ENCODE measurements at regions not wholly inside any gene's neighbourhood (a gene's known extent, or its start where the extent isn't known, plus 50 kb on each side); places are given as distances from the start of the nearest gene placed in this dataset.

DNA sequence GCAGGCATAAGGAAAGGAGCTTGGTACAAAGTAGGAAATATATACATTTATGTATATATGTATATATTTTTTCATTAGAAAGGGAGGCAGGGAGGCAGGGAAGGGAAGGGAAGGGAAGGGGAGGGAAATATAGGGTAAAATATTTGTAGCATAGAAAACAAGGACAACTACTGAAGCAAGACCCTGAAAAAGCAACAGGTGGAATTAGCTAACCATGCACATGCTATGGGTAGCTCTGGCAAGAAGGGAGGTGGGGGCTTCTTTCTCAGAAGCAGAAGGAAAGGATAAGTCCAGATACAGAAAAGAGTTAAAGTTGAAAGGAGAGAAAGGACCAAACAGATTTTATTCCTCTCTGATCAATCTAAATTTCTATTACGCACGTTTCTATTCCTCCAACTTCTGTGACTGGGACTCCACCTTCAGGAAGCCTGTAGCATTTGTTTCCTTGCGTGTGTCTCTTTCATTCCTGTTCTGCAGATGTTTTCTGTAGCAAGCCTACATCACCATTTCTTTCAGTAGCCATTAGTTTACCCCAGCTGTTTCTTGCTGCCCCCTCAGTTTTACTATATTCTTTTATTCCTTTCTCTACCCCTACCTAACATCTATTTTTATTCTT, 82.9 kb downstream of the OR13H1 start:
- no peak for DNase-seq (ENCODE audit: low read depth)
- no peak overlapping the region for H3K4me3 ChIP-seq (ENCODE audit: low read length)
- TF ChIP-seq, protein P1, sequence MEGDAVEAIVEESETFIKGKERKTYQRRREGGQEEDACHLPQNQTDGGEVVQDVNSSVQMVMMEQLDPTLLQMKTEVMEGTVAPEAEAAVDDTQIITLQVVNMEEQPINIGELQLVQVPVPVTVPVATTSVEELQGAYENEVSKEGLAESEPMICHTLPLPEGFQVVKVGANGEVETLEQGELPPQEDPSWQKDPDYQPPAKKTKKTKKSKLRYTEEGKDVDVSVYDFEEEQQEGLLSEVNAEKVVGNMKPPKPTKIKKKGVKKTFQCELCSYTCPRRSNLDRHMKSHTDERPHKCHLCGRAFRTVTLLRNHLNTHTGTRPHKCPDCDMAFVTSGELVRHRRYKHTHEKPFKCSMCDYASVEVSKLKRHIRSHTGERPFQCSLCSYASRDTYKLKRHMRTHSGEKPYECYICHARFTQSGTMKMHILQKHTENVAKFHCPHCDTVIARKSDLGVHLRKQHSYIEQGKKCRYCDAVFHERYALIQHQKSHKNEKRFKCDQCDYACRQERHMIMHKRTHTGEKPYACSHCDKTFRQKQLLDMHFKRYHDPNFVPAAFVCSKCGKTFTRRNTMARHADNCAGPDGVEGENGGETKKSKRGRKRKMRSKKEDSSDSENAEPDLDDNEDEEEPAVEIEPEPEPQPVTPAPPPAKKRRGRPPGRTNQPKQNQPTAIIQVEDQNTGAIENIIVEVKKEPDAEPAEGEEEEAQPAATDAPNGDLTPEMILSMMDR (conservative IDR thresholded peaks at IDR 0.05; ENCODE audit: low read depth, low read length): no peak

GRCh38 chrX:131630534-131630933, 86.7 kb downstream of the OR13H1 start:
- DNase-seq (ENCODE audit: low read depth): no peak
- TF ChIP-seq, protein P1 (conservative IDR thresholded peaks at IDR 0.05; ENCODE audit: low read depth, low read length): no peak
- H3K4me3 ChIP-seq (ENCODE audit: low read length): no peak overlapping the region

DNA sequence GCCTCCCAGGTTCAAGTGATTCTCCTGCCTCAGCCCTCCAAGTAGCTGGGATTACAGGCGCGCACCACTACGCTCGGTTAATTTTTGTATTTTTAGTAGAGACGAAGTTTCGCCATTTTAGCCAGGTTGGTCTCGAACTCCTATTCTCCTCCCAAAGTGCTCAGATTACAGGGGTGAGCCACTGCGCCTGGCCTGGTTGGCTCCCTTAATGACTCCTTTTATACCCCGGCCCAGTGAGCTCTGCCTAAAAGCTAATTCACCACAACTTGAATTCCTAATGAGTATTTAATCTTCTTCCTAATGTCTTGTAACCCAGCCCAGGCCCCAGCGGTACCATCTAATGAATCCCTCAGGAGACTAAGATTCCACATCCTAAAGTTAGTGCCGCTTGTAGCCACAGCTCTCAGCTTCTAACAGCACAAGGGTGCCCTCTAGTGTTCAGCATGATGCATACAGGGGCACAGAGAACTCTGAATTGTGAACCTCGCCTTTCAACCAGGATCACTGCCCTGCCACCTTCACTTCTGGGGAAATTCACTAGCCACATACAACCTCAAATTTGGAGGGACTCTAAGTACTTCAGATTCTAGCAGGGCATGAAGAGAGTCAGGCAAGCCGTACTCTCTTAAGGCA, 89.5 kb downstream of the OR13H1 start:
- no peak for DNase-seq (ENCODE audit: low read depth)
- H3K4me3 ChIP-seq (ENCODE audit: low read length): no peak overlapping the region
- TF ChIP-seq, protein P1 (conservative IDR thresholded peaks at IDR 0.05; ENCODE audit: low read depth, low read length): peak; percentile 85

DNA sequence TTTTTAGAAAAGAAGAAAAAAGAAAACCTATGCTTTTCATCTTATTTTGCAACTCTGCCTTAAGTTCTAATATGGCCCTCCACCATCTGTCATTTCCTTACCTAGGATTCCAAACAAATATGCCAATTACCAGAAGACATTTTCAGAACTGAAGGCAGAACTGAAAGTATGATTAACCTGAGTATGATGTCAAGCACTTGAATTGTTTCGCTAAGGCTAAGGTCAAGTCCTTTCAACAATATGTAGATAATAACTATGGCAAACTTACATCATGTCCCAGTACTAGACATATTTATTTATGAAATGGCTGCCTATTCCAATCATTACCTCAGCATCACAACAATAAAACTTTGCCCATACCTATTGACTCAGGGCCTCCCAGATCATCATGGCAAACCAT, 91.0 kb downstream of the OR13H1 start:
- DNase-seq (ENCODE audit: low read depth): no peak
- H3K4me3 ChIP-seq (ENCODE audit: low read length): no peak overlapping the region
- TF ChIP-seq, protein P1 (conservative IDR thresholded peaks at IDR 0.05; ENCODE audit: low read depth, low read length): no peak

DNA sequence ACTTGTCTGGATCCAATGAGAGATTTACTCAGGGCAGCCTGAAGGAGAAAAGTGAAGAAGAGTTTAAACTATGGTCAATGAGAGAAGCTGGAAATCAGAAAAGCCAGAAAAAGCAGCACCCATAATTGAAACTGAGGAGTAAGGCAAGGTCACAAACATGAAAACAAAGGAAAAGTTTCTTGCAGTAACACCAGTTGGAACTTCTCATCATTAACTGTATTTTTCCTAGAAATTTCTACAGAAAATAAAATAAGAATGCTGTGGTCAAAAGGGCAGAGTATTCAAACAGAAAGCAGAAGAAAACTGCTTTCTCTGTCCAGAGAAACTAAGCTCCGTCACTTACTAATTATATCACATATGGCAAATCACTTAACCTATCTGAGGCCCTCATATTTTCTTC, 102.2 kb downstream of the OR13H1 start:
- H3K4me3 ChIP-seq (ENCODE audit: low read length): no peak overlapping the region
- TF ChIP-seq, protein P1 (conservative IDR thresholded peaks at IDR 0.05; ENCODE audit: low read depth, low read length): no peak
- DNase-seq (ENCODE audit: low read depth): no peak

DNA sequence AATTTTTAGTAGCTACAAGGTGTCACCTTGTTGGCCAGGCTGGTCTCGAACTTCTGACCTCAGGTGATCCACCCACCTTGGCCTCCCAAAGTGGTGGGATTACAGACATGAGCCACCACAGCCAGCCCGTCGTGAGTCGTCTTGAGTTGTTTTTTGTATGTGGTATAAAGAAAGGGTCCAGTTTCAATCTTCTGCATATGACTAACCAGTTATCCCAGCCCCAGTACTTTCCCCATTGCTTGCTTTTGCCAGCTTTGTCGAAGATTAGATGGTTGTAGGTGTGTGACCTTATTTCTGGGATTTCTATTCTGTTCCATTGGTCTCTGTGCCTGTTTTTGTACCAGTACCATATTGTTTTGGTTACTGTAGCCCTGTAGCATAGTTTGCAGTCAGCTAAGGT, 105.9 kb downstream of the OR13H1 start:
- no peak for DNase-seq (ENCODE audit: low read depth)
- TF ChIP-seq, protein P1 (conservative IDR thresholded peaks at IDR 0.05; ENCODE audit: low read depth, low read length): no peak
- no peak overlapping the region for H3K4me3 ChIP-seq (ENCODE audit: low read length)

Data from retinal pigment epithelial cell (primary cell).